Activated CD8-positive, alpha-beta T cell treated with anti-CD3 and anti-CD28 coated beads for 36 hours (primary cell): ENCODE measurements at regions not wholly inside any gene's neighbourhood (a gene's known extent, or its start where the extent isn't known, plus 50 kb on each side); places are given as distances from the start of the nearest gene placed in this dataset.

Experiments
- ATAC-seq: fragments of 200-7000 bp; cut with Tn5 transposase; one replicate; pipeline ENCODE4 v1.10.0; 2021; ENCODE audit warnings: mild to moderate bottlenecking, moderate library complexity
- CTCF ChIA-PET: fragments of 350-600 bp; sonication (Branson Sonifier 250); formaldehyde crosslinking; loops from one replicate; lab custom pipeline; 2021; ENCODE audit warnings: antibody characterized with exemption; lab: Charles Lee
- POLR2A ChIA-PET: fragments of 350-600 bp; sonication (Branson Sonifier 250); formaldehyde crosslinking; loops from one replicate; lab custom pipeline; 2021; ENCODE audit warnings: antibody characterized with exemption; lab: Charles Lee
- DNase-seq: peaks from one replicate; pipeline ENCODE4 v3.0.0-alpha.2; 2020
- H3K27ac Mint-ChIP-seq: one replicate; pipeline ENCODE4 v1.8.0; 2021; ENCODE audit warnings: mild to moderate bottlenecking, mixed read lengths
- H3K27me3 Mint-ChIP-seq: one replicate; pipeline ENCODE4 v1.8.0; 2021; ENCODE audit warnings: mixed read lengths
- H3K36me3 Mint-ChIP-seq: one replicate; pipeline ENCODE4 v1.8.0; 2021; ENCODE audit warnings: low read depth, mixed read lengths
- H3K4me1 Mint-ChIP-seq: one replicate; pipeline ENCODE4 v1.8.0; 2021; ENCODE audit warnings: low read depth, mixed read lengths
- H3K4me3 Mint-ChIP-seq: one replicate; pipeline ENCODE4 v1.8.0; 2021; ENCODE audit warnings: mild to moderate bottlenecking, moderate library complexity, mixed read lengths
- H3K9me3 Mint-ChIP-seq: one replicate; pipeline ENCODE4 v1.8.0; 2021; ENCODE audit warnings: mixed read lengths
- CTCF ChIP-seq: fragments of 200-600 bp; IDR thresholded peaks from one replicate; pipeline ENCODE4 v1.8.0; 2022; ENCODE audit warnings: antibody characterized with exemption, mild to moderate bottlenecking
- intact Hi-C: fragments of 100-400 bp; cut with micrococcal nuclease; formaldehyde crosslinking; loops from one replicate; pipeline ENCODE4 v1.10.0; 2022

GRCh38 chr3:150114873-150115540 lies 144.3 kb upstream of the PFN2 start:
- Mint-ChIP-seq H3K9me3 (no peaks in the 10 kb centered on the region), H3K4me3 (no peak overlapping the region), H3K27ac (no peak overlapping the region), H3K36me3 (no peaks in the 10 kb centered on the region), H3K4me1 (no peaks in the 10 kb centered on the region), H3K27me3 (peaks cover 12% of the 10 kb centered on the region)
- intact Hi-C loops, result no loop called here
- DNase-seq (no peak), ATAC-seq (peak; percentile 37)
- POLR2A ChIA-PET, result no interaction called here
- CTCF ChIA-PET, result interaction anchor here (0.6 to 2.1 kb wide), 4 partner anchors 12 to 778 kb away, joined by 3 to 6 read pairs (median 4); no protein-coding TSS in a partner anchor
- no peak for TF ChIP-seq CTCF

- Mint-ChIP-seq H3K9me3 (no peaks in the 10 kb centered on the region), H3K27ac (no peak overlapping the region), H3K27me3 (peaks cover 15% of the 10 kb centered on the region), H3K4me3 (no peak overlapping the region), H3K4me1 (no peaks in the 10 kb centered on the region), H3K36me3 (no peaks in the 10 kb centered on the region)
- intact Hi-C loops, result no loop called here
- ChIA-PET POLR2A (no interaction called here), CTCF (interaction anchor here (0.6 kb wide), 1 partner anchor 779 kb away, joined by 3 read pairs; no protein-coding TSS in a partner anchor)
- DNase-seq, result no peak
- no peak for TF ChIP-seq CTCF
- no peak for ATAC-seq
Observed at GRCh38 chr3:150114273-150114672, 143.6 kb upstream of the PFN2 start.

- TF ChIP-seq CTCF, result no peak
- Mint-ChIP-seq H3K27me3 (peaks cover 6% of the 10 kb centered on the region), H3K36me3 (no peaks in the 10 kb centered on the region)
Observed at GRCh38 chr3:150110097-150110496, 139.4 kb upstream of the PFN2 start.

GRCh38 chr3:150107429-150108175 lies 136.9 kb upstream of the PFN2 start:
- Mint-ChIP-seq H3K27me3 (peaks cover 11% of the 10 kb centered on the region), H3K27ac (no peak overlapping the region), H3K4me3 (no peak overlapping the region), H3K9me3 (no peaks in the 10 kb centered on the region), H3K36me3 (no peaks in the 10 kb centered on the region), H3K4me1 (peaks cover 5% of the 10 kb centered on the region)
- ATAC-seq (no peak), DNase-seq (no peak)
- no peak for TF ChIP-seq CTCF
- ChIA-PET CTCF (no interaction called here), POLR2A (interaction anchor here (0.6 kb wide), 1 partner anchor 795 kb away, joined by 3 read pairs; no protein-coding TSS in a partner anchor)
- intact Hi-C loops, result no loop called here

More at GRCh38 chr3:150110097-150110496, 139.4 kb upstream of the PFN2 start:
- DNase-seq (no peak), ATAC-seq (no peak)
- POLR2A ChIA-PET, result no interaction called here
- CTCF ChIA-PET, result no interaction called here
- Mint-ChIP-seq H3K4me3 (no peak overlapping the region), H3K27ac (no peak overlapping the region), H3K9me3 (no peaks in the 10 kb centered on the region), H3K4me1 (no peaks in the 10 kb centered on the region)
- intact Hi-C loops, result no loop called here
